ENCODE measurements at regions not wholly inside any gene's neighbourhood (a gene's known extent, or its start where the extent isn't known, plus 50 kb on each side); places are given as distances from the start of the nearest gene placed in this dataset.
A peak's percentile ranks its signal among the peaks of the same experiment; 100 is the strongest.

- DNase-seq (ENCODE audit: low read depth), result no peak
Observed at GRCh38 chr2:226652983-226653765, 146.4 kb downstream of the IRS1 start.

GRCh38 chr2:226652369-226652768, 147.3 kb downstream of the IRS1 start:
- DNase-seq (ENCODE audit: low read depth), result peak; percentile 90

GRCh38 chr2:226649871-226650660, 149.6 kb downstream of the IRS1 start:
- peak; percentile 90 for DNase-seq (ENCODE audit: low read depth)

GRCh38 chr2:226649201-226649600, 150.4 kb downstream of the IRS1 start:
- DNase-seq (ENCODE audit: low read depth), result no peak

GRCh38 chr2:226647621-226648518, 151.8 kb downstream of the IRS1 start:
- DNase-seq (ENCODE audit: low read depth), result no peak

GRCh38 chr2:226644399-226644865, 155.2 kb downstream of the IRS1 start:
- DNase-seq (ENCODE audit: low read depth), result peak; percentile 81

GRCh38 chr2:226643946-226644282, 155.7 kb downstream of the IRS1 start:
- DNase-seq (ENCODE audit: low read depth), result no peak

- no peak for DNase-seq (ENCODE audit: low read depth)
Observed at GRCh38 chr2:226643030-226643945, 156.3 kb downstream of the IRS1 start.

GRCh38 chr2:226641008-226641407, 158.6 kb downstream of the IRS1 start:
- no peak for DNase-seq (ENCODE audit: low read depth)

- no peak for DNase-seq (ENCODE audit: low read depth)
Observed at GRCh38 chr2:226640501-226640900, 159.1 kb downstream of the IRS1 start.

- DNase-seq (ENCODE audit: low read depth), result no peak
Observed at GRCh38 chr2:226639550-226639949, 160.1 kb downstream of the IRS1 start.

GRCh38 chr2:226638576-226638975, 161.0 kb downstream of the IRS1 start:
- DNase-seq (ENCODE audit: low read depth), result no peak

GRCh38 chr2:226637383-226637782, 162.2 kb downstream of the IRS1 start:
- DNase-seq (ENCODE audit: low read depth), result no peak

GRCh38 chr2:226636586-226636985, 163.0 kb downstream of the IRS1 start:
- DNase-seq (ENCODE audit: low read depth), result no peak

- no peak for DNase-seq (ENCODE audit: low read depth)
Observed at GRCh38 chr2:226634943-226635604, 164.5 kb downstream of the IRS1 start.

GRCh38 chr2:226631671-226632070, 167.9 kb downstream of the IRS1 start:
- no peak for DNase-seq (ENCODE audit: low read depth)

GRCh38 chr2:226631187-226631586, 168.4 kb downstream of the IRS1 start:
- DNase-seq (ENCODE audit: low read depth), result no peak

GRCh38 chr2:226625946-226626345, 173.7 kb downstream of the IRS1 start:
- DNase-seq (ENCODE audit: low read depth), result no peak

- DNase-seq (ENCODE audit: low read depth), result no peak
Observed at GRCh38 chr2:226623587-226624368, 175.8 kb downstream of the IRS1 start.

GRCh38 chr2:226622484-226622883, 177.1 kb downstream of the IRS1 start:
- DNase-seq (ENCODE audit: low read depth), result no peak

All from stromal cell of bone marrow (primary cell).